Neural cell (in vitro differentiated cells): ENCODE measurements at regions not wholly inside any gene's neighbourhood (a gene's known extent, or its start where the extent isn't known, plus 50 kb on each side); places are given as distances from the start of the nearest gene placed in this dataset.

Experiments used
- CTCF ChIP-seq: fragments of 450-650 bp; IDR thresholded peaks from 2 replicates; pipeline ENCODE4 v1.5.1; 2014; ENCODE audit warnings: antibody characterized with exemption, mild to moderate bottlenecking, moderate library complexity; ENCODE audit not compliant: poor library complexity, severe bottlenecking
- EP300 ChIP-seq: fragments of 450-650 bp; conservative IDR thresholded peaks from 2 replicates; pipeline ENCODE4 v1.6.1; 2014; ENCODE audit warnings: antibody characterized with exemption, mild to moderate bottlenecking, moderate library complexity; ENCODE audit not compliant: poor library complexity, severe bottlenecking
- EZH2 ChIP-seq: fragments of 200-600, 300-800 bp; shearing (Covaris generic), sonication (generic); IDR thresholded peaks from 2 replicates; pipeline ENCODE4 v1.6.1; 2014; ENCODE audit warnings: antibody characterized with exemption, low read length, borderline replicate concordance, mild to moderate bottlenecking; ENCODE audit not compliant: insufficient read depth, poor library complexity, severe bottlenecking
- MXI1 ChIP-seq: fragments of 450-650 bp; conservative IDR thresholded peaks from 2 replicates; pipeline ENCODE4 v1.6.1; 2014; ENCODE audit warnings: antibody characterized with exemption, mild to moderate bottlenecking; ENCODE audit not compliant: poor library complexity, severe bottlenecking
- POLR2AphosphoS5 ChIP-seq: IDR thresholded peaks from 2 replicates; pipeline ENCODE4 v1.6.1; 2012
- RAD21 ChIP-seq: fragments of 450-650 bp; conservative IDR thresholded peaks from 2 replicates; pipeline ENCODE4 v1.6.1; 2014; ENCODE audit warnings: antibody characterized with exemption, mild to moderate bottlenecking, moderate library complexity
- TF ChIP-seq, protein P1 (sequence below): IDR thresholded peaks from 2 replicates; pipeline ENCODE4 v1.6.1; 2012; ENCODE audit warnings: borderline replicate concordance

DNA sequence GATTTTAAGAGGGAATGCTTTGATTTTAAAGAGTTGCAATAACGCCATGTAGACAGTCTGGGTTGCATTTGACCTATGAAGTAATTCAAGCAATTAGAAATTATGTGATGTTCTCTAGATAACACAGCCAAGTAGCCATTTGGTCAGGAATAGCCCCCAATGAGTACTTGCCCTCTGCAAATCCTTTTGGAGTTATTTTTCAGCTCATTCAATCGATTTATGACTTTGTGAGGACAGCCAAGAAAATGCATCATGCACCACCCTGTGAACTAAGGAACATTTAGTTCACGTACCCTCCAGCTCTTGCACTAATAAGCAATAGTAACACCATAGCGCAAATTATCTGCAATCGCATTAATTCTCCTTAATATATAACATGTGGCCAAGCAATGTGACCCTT lies 552.6 kb upstream of the INTU start:
- TF ChIP-seq EP300 (no peak), CTCF (no peak), RAD21 (no peak), EZH2 (no peak), POLR2AphosphoS5 (no peak), MXI1 (no peak)
- TF ChIP-seq, protein P1, sequence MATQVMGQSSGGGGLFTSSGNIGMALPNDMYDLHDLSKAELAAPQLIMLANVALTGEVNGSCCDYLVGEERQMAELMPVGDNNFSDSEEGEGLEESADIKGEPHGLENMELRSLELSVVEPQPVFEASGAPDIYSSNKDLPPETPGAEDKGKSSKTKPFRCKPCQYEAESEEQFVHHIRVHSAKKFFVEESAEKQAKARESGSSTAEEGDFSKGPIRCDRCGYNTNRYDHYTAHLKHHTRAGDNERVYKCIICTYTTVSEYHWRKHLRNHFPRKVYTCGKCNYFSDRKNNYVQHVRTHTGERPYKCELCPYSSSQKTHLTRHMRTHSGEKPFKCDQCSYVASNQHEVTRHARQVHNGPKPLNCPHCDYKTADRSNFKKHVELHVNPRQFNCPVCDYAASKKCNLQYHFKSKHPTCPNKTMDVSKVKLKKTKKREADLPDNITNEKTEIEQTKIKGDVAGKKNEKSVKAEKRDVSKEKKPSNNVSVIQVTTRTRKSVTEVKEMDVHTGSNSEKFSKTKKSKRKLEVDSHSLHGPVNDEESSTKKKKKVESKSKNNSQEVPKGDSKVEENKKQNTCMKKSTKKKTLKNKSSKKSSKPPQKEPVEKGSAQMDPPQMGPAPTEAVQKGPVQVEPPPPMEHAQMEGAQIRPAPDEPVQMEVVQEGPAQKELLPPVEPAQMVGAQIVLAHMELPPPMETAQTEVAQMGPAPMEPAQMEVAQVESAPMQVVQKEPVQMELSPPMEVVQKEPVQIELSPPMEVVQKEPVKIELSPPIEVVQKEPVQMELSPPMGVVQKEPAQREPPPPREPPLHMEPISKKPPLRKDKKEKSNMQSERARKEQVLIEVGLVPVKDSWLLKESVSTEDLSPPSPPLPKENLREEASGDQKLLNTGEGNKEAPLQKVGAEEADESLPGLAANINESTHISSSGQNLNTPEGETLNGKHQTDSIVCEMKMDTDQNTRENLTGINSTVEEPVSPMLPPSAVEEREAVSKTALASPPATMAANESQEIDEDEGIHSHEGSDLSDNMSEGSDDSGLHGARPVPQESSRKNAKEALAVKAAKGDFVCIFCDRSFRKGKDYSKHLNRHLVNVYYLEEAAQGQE = no peak
